Femur (tissue), 1 donor: ENCODE measurements at regions not wholly inside any gene's neighbourhood (a gene's known extent, or its start where the extent isn't known, plus 50 kb on each side); places are given as distances from the start of the nearest gene placed in this dataset.
A peak's percentile ranks its signal among the peaks of the same experiment; 100 is the strongest.

Source experiments
- DNase-seq: peaks from one replicate; pipeline ENCODE4 v3.0.0-alpha.2; 2017

GRCh38 chr14:61953602-61954001 is 191.4 kb downstream of the SNAPC1 start:
- DNase-seq: no peak

- DNase-seq: no peak
Measured at GRCh38 chr14:61954306-61954705, 192.1 kb downstream of the SNAPC1 start.

GRCh38 chr14:61956517-61956916 is 194.3 kb downstream of the SNAPC1 start:
- DNase-seq: no peak

GRCh38 chr14:61959348-61959747 is 197.1 kb downstream of the SNAPC1 start:
- DNase-seq: no peak

GRCh38 chr14:61961369-61961768 is 199.1 kb downstream of the SNAPC1 start:
- DNase-seq: no peak

- DNase-seq: no peak
Measured at GRCh38 chr14:61963926-61964325, 201.7 kb downstream of the SNAPC1 start.

GRCh38 chr14:61965030-61965745 is 203.0 kb downstream of the SNAPC1 start:
- DNase-seq: no peak

- DNase-seq: no peak
Measured at GRCh38 chr14:61968207-61968606, 206.0 kb downstream of the SNAPC1 start.

GRCh38 chr14:61972711-61973110 is 210.5 kb downstream of the SNAPC1 start:
- DNase-seq: no peak

- DNase-seq: no peak
Measured at GRCh38 chr14:61973981-61974380, 211.8 kb downstream of the SNAPC1 start.

GRCh38 chr14:61977217-61977616 is 215.0 kb downstream of the SNAPC1 start:
- DNase-seq: no peak

- no peak for DNase-seq
Measured at GRCh38 chr14:61988240-61988639, 226.0 kb downstream of the SNAPC1 start.

GRCh38 chr14:61992139-61992538 is 229.9 kb downstream of the SNAPC1 start:
- DNase-seq: no peak

GRCh38 chr14:61992926-61993325 is 230.7 kb downstream of the SNAPC1 start:
- no peak for DNase-seq

GRCh38 chr14:61994589-61994988 is 232.4 kb downstream of the SNAPC1 start:
- no peak for DNase-seq

GRCh38 chr14:61996753-61997152 is 234.5 kb downstream of the SNAPC1 start:
- DNase-seq: no peak

GRCh38 chr14:61997161-61997560 is 234.9 kb downstream of the SNAPC1 start:
- no peak for DNase-seq

GRCh38 chr14:62001963-62002362 is 239.7 kb downstream of the SNAPC1 start:
- DNase-seq: no peak

GRCh38 chr14:62002642-62003041 is 240.4 kb downstream of the SNAPC1 start:
- DNase-seq: no peak

- DNase-seq: no peak
Measured at GRCh38 chr14:62003701-62004100, 241.5 kb downstream of the SNAPC1 start.

GRCh38 chr14:62006116-62006731 is 244.0 kb downstream of the SNAPC1 start:
- DNase-seq: no peak

GRCh38 chr14:62015243-62015642 is 253.0 kb downstream of the SNAPC1 start:
- DNase-seq: no peak

GRCh38 chr14:62015945-62016344 is 253.7 kb downstream of the SNAPC1 start:
- DNase-seq: peak; percentile 44

- no peak for DNase-seq
Measured at GRCh38 chr14:62017651-62018230, 255.5 kb downstream of the SNAPC1 start.
